HG02973 (cell line): ENCODE measurements at regions not wholly inside any gene's neighbourhood (a gene's known extent, or its start where the extent isn't known, plus 50 kb on each side); places are given as distances from the start of the nearest gene placed in this dataset.

Experiments used
- ATAC-seq: cut with Tn5 transposase; IDR thresholded peaks from one replicate; pipeline ENCODE4 v1.9.1; 2021; ENCODE audit warnings: moderate library complexity; ENCODE audit not compliant: unreplicated experiment

DNA sequence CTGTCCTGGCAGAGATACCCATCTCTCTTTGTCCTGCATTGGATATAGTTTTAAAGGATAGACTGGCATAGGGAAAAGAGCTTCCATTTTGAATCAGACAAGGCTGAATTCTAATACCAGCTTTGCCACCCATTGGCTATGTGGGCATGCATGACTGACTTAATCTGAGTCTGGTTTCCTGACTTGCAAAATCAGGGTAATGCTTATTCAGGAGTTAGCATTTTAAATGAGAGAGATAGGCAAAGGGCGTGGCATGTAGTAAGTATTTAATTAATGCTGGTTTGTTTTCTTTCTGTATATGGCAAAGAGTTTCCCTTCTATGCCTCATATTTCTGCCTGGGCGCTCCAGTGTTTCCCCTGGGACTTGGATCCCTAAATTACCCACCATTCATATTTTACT is 492.9 kb downstream of the IGSF11 start:
- ATAC-seq = no peak

DNA sequence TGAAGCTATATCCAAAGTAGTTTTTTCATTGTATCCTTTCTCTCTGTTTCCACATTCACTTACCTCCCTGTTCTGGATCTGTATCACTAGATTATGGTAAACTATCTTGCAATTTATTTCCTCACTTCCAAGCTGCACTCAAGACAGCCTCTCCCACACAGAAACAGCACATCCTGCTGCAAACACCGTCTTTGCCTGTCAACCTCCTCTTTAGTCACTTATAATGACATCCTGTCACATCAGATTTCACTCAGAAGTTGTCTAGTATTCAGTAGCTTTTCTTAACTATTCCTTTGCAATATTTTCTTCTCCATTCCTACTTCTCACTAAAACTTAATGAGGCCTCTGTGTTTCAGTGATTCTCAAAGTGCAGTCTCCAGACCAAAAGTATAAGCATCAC is 490.8 kb downstream of the IGSF11 start:
- ATAC-seq = no peak

DNA sequence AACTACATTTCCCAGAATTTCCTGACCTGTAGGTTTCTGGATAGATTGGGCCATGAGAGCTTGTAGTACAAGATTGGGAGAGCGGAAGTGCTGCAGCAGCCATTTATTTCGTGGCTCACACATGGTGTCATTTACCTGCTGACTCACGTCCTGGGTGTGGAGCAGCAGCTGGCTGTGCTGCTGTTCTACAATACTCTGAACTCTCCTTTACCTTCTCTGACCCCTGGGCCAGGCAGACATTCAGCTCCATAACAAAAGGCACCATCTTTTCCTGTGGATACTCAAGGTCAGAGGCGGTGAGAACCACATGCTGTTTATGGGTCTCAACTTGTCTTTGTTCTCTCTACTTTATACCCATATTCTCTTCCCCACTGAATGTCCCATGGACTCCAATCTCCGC is 490.2 kb downstream of the IGSF11 start:
- ATAC-seq = no peak

DNA sequence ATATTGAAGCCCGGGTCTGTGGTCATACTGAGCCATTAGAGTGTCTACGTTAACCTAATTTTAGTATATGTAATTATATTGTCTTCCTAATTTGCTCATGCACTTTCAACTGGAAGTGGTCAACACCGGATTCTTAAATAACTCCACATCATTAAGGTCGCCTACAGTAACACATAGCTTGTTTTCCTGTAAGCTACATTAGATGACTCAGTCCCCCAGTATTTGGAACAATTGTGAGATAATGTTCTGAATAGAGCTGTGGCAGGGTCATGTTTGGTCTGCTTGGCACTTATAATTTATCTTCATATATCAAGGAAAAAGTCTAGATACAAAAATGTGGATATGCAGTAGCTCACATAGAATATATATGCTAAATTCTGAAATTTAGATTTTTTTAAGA is 486.2 kb downstream of the IGSF11 start:
- ATAC-seq = no peak

GRCh38 chr3:118550122-118550521 is 484.5 kb downstream of the IGSF11 start:
- ATAC-seq = no peak

- no peak for ATAC-seq
Observed at GRCh38 chr3:118550556-118550955, 484.1 kb downstream of the IGSF11 start.

GRCh38 chr3:118554148-118554838 is 480.4 kb downstream of the IGSF11 start:
- no peak for ATAC-seq

GRCh38 chr3:118556983-118557382 is 477.7 kb downstream of the IGSF11 start:
- no peak for ATAC-seq

GRCh38 chr3:118557513-118557912 is 477.1 kb downstream of the IGSF11 start:
- no peak for ATAC-seq

DNA sequence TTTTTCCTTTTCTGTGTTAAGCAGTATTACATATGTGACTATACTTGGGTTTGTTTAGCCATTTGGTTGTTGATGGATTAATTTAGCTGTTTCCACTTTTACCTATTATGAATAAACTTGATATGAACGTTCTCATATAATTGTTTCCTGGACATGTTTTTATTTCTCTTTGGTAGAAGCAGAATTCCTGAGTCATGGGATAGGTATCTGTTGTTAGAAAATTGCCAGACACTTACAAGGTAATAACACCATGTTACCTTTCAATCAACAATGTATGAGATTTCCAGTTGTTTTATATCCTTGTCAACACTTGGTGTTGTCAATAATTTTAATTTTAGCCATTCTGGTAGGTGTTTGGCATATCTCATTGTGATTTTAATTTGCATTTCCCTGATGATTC is 475.4 kb downstream of the IGSF11 start:
- no peak for ATAC-seq

GRCh38 chr3:118564800-118565199 is 469.8 kb downstream of the IGSF11 start:
- no peak for ATAC-seq

GRCh38 chr3:118573912-118574311 is 460.7 kb downstream of the IGSF11 start:
- ATAC-seq = no peak

DNA sequence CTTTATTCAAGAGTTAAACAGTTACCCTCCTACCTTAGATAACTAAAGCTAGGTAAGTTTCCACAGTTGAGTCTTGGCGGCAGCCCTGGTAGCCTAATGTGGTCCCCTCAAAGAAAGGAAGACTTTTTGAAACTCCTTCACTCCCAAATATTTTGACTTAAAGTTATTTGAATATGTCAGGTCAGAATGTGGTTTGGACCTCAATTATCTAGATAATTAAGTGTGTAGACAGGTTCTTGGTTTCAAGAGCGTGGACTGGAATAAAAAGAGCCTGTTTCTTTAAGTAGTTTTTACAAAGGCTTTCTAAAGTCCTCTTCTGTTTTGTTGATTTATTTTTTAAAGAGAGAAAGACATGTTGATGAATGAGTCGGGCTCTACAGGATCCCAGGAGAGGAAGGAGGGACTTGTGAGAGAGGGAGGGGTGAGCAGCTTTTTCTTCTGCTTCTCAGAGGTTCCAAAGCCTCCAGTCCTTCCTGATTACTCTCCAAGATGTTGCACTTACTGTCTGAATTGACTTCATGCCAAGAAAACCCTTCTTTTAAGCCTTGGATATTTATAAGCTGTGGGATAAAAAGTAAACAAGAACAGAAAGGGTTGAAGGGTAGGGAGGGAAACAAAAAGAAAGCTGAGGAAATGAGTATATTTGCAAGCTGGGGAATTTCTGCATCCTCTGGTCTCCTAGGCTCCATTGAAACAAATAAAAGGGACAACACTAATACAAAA is 457.4 kb downstream of the IGSF11 start:
- ATAC-seq = no peak

GRCh38 chr3:118578559-118578958 is 456.1 kb downstream of the IGSF11 start:
- no peak for ATAC-seq

DNA sequence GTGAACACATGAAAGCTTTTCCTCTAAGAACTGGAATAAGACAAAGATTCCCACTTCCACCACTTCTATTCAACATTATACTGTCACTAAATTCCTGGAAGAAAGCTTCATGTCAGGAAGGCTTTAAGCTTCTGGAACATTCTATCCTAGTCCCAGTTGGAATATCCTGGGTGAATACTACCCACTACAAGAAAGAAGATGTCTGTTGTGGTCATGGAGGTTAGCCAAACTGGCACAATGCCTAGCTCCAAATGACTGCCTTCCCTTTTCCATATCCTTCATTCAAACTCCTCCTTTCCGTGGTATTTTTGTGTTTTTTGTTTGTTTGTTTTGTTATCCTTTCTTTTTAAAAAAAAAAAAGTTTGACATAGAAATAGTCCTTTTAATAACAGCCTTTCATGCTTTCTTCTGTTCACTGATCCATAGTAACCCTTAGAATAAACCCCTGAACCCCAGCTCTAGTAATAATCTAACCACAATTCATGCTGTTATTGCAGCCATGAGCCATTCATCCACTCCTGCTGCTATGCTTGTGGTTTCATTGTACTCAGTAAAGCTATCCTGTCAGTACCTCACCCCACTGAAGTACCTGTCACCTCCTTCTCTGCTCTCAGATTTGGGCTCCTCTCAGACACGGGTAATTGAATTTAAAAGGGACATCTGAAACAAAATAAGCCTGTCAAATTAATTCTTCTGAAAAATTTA is 447.5 kb downstream of the IGSF11 start:
- no peak for ATAC-seq

DNA sequence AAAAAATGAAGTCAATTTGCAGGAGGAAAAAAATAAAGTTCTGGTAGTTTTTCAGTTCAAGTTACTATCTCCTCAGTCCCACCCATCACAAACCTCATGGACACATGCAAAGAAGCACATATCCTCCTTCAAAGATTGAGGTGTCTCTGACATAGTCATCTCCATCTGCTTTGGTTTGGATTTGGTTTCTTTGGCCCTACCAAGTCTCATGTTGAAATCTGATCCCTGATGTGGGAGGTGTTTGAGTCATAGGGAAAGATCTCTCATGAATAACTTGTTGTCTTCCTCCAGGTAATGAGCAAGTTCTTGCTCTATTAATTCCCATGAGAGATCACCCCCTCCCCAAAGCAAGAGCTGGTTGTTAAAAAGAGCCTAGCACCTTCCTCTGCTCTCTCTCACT is 446.8 kb downstream of the IGSF11 start:
- ATAC-seq = no peak

- no peak for ATAC-seq
Observed at GRCh38 chr3:118593277-118593670, 441.4 kb downstream of the IGSF11 start.

GRCh38 chr3:118597184-118597583 is 437.5 kb downstream of the IGSF11 start:
- ATAC-seq = no peak

DNA sequence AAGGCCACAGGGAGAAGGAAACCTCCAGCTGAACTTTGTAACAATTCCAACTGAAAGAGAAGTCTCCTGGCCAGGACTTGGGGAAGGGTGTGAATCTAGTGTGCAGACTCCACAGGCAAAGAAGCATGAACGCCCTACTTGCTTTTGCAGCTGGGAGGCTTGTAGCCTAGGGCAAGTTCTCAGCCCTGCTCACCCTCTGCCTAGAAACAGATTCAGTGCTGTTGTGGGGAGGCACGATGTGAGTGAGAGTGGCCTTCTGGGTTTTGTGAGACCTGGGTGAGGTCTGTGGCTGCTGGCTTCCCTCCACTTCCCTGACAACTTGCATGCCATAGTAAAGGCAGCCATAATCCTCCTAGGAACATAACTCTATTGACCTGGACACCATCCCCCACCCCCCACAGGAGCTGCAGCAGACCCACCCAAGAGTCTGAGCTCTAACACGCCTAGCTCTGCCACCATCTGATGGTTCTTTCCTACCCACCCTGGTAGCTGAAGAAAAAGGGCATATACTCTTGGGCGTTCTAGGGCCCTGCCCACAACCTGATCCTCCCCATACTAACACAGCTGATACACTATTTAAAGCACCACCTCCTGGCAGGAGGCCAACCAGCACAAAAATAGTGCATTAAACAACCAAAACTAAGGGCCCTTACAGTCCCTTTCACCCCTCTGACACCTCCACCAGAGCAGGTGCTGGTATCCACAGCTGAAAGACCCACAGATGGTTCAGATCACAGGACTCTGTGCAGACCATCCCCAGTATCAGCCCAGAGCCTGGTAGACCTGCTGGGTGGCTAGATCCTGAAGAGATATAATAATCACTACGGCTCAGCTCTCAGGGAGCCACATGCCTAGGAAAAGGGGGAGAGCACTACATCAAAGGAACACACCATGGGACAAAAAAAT is 426.5 kb downstream of the IGSF11 start:
- no peak for ATAC-seq

DNA sequence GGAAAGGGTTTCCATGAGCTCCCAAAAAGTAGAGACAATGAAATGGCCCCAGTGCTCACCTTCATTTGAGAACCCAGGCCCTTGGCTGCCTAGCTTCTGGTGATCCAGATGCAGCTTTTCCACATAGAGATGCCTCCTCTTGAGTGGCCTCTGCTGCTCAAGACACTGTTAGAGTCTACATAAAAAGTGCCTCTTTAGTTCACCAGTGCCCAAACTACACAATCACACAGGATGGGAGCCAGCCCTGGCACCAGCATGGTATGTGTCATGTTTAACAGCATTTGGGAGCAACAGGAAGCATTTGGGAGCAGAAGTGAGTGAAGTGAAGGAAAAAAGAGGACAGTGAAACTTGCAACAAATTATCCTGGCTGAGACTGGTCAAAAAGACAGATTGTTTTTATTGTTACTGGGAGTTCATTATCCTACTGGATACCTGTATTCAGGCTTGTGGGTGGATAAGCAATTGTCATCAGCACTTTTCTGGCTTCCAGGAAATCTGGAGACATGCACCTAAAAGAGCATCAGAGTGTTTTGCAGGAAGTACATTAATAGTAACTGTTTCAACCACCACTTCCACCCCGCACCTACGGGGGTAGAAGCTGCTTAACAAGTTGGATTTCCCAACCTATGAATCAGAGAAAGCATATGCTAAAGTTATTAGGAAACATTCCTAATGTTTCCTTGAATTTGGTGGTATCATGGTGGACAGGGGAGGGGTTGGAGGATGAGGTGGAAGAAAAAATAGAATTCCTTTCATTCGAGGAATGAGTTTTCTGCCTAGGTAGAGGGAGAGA is 416.2 kb downstream of the IGSF11 start:
- ATAC-seq = no peak
